Fibroblast of skin of right quadriceps (primary cell): ENCODE measurements at regions not wholly inside any gene's neighbourhood (a gene's known extent, or its start where the extent isn't known, plus 50 kb on each side); places are given as distances from the start of the nearest gene placed in this dataset.
"Not testable (repeated sequence)": the region's sequence is repeated elsewhere in the genome, so short reads cannot be mapped to it uniquely, and the experiment has no call there.

Experiments
- DNase-seq: peaks from one replicate; pipeline ENCODE4 v3.0.0-alpha.2; 2013

DNA sequence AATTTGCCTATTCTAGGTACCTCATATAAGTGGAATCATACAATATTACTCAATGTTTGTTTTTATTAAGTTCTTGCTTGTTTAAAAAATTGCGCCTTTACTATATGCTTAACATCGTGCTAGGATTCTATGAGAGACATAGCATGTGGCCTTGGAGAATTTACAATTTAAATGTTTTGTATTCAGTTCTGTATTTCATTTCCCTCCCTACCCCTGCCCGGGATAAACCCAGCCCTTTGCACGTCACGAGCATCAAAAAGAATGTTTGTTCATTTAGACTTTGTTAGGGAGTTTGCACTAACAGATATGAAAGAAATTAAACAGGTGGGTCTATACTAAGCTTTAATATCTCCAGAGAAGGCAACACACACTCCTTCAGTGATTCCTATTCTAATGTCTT, 75.7 kb downstream of the C18orf54 start:
- DNase-seq = no peak

DNA sequence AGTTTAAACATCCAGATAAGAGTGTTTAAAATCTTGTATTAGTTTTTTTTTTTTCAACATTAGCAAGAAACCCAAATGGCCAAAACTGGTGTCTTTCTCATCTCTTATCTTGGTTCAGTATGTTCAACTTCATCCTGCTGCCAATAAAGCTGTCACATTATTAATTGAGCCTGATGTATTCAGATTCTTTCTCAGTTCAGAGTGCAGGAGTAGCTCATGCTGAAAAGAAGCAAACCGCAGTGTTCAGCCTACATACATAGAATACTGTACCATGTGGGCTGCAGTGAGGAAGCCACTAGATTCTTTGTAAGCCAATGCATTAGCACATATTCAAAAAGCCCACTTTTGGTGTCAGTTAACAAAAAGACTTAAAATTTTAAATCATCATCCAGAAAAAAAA, 76.2 kb downstream of the C18orf54 start:
- no peak for DNase-seq

DNA sequence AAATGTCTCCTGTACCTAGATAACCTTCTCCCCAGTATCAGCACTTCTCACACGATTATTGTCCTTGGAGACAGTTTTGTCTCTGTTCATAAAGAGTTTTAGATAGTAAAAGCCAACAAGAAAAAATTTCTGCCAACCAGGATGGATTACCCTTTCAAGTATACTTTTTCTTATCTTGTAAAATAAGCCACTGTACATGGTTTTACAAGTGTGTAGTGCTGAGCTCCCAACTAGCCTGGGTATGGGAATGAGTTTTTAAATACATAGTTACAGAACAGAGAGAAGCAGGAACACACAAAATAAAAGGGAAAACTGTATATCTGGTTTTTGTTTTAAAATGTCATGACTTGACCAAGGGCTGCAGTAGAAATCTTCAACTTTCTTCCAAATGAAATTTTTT, 76.7 kb downstream of the C18orf54 start:
- DNase-seq = no peak

DNA sequence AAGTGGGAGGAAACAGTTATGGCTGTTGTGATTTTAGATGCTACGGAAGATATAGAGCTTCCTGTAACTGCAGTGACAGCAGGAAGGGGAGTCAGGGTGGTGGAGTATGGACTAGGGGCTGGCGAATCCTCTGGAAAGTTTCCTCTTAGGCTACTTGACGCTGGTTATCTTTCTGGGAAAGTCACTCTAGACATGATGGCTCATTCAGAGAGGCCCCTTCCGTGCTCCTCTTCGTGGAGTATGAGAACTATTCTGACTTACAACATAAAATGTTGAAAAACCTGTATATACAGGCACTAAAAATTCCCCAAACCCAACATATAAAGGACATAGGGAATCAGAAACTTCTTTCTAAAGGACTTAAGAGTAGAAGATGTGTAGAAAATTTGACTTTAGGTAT, 78.8 kb downstream of the C18orf54 start:
- DNase-seq = no peak

DNA sequence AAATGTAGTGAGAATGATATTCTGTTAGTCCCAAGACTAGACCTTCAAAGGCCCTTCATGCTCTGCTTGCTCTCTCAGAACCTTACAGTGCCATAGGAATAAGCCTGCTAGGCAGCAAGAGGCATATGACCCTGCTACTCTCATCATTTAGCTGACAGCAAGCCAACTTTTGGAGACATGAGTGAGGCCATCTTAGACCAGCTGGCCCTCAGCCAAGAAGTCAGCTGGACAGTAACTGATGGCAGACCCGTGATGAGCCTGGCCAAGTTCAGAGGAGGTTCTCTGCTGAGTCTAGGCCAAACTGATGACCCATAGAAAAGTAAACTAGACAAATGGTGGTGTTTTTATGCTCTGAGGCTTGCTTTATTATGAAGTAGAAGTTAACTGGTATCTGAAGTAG, 82.6 kb downstream of the C18orf54 start:
- DNase-seq = no peak

DNA sequence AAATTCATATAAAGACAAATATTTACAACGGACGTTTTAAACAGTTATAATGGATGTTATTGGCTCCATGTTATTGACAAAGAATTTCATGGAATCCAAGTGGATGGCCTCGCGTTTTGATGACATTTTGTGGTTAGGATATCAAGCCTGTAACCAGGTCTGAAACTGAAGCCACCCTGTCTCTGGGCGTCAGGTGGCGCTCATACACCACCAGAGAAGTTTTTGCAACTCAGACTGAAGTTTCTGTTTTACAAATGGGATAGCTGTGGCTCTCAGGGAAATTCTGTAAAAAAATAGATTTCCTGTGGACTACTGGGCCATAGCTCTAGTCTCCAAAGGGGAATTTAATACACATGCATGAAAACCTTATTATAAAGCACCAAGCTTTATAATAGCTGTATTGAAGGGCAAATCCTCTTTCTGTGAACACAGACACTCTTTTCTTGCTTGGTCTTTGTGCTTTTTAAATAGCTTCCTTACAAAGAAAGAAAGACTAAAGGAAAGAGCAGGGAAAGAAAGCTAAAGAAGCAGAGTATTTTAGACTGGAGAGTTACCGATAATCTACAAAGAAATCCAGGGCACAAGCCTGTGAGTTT, 86.7 kb downstream of the C18orf54 start:
- peak; percentile 50 for DNase-seq

DNA sequence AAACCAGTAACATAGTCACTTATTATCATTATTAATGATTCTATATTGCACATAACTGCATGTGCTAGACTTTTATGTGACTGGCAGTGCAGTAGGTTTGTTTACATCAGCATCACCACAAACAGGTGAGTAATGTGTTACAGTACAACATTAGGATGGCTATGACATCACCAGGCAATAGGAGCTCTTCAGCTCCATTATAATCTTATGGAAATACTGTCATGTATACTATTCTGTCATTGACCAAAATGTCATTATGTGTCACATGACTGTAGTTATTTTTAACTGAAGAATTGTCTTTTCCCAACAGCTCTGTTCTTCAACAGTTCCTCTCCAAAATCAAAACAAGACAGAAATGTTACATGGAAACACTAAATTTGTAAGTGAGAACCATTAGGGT, 96.3 kb downstream of the C18orf54 start:
- no peak for DNase-seq

DNA sequence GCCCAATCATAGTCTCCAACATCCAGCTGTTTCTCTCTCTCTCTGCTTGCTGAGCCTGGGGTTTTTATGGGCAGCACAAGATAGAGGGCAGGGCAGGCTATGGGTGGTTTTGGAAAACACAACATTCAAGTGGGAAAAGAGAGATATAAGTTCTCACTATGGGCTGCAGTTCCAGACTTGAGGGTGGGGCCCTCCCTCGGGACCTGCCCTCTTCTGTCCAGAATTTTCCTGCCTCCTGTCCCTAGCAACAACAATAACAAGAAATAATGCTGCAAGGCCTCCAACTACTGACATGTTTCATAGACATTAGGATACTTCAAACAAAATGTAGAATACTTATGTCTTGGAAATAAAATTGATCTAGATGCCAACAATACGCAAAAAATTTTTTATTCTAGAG, 107.8 kb downstream of the C18orf54 start:
- no peak for DNase-seq

DNA sequence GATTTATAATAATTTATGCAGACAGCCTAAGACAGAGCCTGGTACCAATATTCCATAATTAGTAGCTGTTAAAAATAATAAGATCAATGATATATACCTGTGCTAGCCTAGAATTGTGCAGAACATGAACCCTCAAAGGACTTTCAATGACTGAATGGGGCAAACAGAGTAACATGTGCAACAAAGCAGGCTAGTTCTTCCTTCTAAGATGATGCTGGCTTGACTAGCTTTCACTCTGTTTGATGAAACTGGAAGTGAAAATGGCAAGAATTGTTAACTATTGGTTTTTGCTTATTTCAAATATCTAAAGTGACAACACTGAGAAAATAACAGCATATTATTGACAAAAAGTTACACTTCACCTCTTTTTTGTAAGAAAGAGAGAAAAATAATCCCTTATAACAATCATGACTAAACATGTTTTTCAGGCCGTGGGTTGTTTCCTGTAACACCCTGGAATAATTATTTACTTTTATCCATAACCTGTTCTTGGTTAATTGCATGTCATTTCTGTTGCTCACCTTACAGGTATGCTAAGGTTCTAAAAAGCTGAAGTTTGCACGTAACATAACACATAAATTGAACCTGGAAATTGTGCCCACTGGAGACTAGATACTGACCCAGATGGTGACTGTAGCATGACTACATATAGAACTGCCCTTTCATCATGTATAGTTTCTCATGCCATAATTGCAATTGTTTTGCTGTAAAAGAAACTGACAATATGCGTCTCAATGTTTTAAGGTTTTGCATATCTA, 108.7 kb downstream of the C18orf54 start:
- no peak for DNase-seq

DNA sequence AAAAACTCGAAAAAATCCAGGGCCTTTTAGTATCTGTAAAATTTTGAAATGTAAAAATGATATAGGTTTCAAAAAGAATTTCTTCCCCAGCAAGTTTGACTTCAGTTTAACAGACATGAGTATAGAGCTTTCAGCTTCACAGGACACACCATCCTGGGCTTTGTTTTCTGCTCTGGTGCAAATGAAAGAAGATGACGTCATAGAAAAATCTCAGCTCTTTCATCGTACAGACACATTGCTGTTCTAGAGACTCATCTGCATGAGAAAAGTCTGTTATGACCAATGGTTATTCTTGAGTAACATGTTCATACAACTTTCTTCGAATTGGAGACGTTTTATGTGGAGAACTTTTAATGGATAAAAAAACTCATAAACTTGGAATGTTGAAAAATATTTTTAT, 111.7 kb upstream of the DYNAP start:
- no peak for DNase-seq

DNA sequence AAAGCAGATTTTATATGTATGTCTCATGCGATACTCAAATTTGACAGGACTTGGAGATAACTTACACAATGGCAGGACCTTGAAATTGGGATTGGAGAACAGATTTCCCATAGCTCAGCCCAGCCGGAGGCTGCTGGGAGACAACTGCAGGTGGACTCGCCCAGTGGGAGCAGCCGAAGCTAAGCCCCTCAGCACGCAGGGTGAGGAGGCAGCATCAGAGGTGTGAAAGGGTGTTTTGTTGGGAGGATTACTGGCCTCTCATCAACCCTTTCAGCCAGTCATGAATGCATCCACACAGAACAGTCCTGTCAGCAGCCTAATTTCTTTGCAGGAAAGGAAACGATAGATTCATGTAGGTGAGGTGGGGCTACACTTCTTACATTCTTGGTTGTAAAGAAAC, 110.4 kb upstream of the DYNAP start:
- no peak for DNase-seq

DNA sequence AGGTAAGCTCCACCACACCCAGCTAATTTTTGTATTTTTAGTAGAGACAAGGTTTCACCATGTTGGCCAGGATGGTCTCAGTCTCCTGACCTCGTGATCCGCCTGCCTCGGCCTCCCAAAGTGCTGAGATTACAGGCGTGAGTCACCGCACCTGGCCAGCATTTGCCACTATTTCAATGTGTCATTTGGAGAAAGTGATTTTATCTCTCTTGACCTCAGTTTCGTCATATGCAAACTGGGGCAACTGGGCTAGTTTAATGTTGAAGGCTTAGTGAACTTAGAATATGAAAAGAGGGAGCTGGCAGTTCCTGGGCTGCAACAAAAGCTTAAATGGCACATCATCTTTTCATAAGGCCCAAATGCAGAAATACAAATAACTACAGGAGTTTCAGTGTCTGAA, 88.6 kb upstream of the DYNAP start:
- not testable (repeated sequence) for DNase-seq

DNA sequence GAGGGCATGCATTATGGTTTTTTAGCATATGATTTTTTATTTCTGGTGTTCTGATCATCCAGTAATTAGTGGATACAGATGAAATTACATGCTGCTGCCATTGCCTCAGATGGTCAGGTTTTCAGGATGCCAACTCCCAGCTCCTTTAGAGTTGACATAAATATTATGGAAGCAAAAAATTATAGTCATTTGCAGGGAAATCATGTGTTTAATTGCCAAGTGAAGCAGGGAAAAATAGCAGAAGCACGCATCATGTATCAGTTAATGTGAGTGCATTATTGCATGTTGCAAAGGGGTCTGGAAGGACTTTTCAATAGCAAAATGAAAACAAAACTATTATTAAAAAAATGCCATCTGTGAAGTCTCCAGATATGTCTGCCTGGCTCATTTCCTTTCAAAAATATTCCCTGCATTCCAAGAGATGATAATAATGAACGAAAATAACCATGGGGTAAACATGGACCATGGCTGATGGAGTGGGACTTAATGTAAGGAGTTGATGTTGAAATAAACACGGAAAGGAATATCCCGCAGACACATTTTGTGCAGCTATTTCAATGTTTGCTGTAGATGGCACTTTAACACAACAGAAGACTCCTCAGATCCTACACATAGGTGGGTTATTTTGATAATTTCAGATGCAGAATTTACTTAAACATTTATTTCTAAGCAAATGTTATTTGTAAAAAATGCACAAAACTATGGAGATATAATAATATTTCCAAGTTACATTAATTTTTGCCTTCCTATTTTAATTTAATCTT, 87.7 kb upstream of the DYNAP start:
- no peak for DNase-seq

DNA sequence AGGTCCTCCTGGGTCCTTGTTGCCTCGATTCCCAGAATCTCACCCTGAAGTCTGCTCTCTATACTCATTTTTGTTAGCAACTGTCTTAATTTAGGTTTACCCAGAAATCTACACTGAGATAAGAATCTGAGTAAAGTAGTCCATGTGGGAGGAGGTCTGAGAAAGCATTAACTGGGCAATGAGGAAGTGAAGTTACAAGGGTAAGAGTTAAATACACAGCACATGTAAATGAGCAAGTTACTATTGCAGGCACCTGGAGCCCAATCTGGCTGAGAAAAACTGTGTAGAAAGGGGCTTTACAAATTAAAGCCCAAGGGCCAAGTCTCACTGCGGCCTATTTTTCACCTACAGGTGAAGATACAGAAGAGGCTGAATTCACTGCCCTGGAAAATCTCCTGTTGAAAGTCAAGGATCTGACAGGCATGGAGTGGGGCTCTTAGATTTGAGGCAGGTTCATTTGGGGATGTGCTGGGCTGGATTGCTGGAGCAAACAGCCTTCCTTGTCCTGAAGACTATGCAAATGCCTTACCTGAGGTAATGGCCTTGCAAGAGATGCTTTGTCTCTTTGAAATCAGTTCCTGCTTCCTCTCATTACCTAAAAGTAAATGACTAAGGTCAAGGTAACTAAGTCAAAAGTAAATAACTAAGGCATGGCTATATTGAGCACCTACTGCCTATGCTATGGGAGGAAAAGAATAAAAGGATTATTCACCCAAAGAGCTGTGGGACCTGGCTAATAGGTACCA, 84.4 kb upstream of the DYNAP start:
- no peak for DNase-seq

DNA sequence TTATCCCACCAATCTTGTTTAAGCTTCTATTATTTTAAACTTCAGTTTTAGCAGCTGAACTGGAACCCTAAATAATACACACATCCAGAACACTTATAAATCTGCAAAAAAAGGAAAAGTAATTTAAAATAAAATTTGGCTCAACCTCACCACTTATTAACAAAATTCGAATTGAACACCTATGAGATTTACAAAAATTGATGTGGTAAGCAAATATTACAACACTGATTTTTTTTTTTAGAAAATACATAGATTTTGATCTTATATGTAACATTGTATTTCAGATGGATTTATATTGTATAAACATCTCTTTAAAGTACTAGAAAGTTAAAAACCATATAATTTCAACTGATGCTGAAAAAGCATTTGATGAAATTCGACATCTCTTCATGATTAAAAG, 81.3 kb upstream of the DYNAP start:
- DNase-seq = no peak

DNA sequence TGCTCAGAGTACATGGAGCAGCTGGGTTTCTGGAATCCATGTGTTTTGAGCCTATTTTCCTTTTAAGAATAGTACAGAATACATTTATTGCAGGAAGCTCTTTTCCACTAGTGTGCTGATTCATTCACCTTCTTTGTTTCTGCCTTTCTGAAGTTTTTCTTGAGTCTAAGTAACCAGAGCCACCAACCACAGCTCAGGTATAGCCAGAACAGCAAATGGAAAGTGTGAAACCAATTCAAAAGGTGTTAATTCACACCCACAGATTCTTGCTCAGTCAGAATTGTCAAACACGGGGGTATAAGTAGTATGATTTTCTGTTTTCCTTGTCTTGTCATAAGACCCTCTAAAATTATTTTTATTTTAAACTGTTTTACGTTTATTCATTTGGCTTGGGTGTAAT, 75.9 kb upstream of the DYNAP start:
- DNase-seq = no peak

DNA sequence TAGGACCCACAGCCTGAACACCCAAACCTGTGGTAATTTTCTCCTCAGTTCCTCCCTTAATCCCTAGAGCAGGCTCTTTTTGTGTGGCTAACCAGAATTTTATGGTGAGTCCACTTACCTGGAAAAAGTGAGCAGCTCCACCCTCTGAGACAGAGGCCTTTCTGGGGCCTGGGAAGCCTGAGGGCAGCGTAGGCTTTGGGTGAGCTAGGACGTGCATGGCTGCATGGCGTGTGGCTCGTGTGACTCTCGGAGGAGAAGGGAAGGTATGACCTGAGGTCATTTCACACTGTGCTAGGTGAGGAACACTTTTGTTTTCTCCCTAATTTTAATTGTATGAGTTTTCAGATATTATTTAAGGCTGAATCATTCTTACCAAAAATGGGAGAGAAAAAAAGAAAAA, 73.5 kb upstream of the DYNAP start:
- no peak for DNase-seq

DNA sequence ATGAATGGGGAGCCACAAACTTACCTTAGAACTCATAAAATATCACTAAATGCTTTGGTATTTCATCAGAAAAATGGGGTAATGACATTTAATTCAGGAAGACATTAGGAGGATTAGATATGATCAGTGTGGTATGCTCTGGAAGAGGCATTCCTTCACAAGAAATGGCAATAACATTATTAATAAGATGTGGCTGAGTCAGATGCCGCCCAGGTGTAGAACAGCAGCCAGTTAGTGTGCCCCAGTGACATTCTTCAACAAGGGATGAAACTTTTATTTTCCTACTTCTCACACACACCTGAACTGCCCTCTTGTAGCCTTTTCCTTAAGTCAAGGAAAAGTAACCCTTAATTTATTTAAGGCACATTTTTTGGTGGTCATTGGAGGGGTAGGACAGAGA, 69.2 kb upstream of the DYNAP start:
- no peak for DNase-seq

DNA sequence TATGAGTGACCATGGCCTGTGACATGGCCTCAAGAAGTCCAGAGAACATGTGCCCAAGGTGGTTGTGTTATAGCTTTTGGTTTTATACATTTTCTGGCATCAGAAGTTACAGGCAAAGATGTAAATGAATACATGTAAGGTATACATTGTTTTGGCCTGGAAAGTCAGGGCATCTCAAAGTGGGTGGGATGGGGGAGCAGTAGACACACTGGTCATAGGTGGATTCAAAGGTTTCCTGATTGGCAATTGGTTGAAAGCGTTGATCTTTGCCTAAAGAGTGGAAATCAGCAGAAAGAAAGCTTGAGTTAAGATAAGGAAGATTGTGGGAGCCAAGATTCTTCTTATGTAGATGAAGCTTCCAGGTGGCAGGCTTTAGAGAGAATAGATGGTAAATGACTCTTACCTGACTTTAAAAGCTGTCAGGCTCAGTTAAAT, 62.1 kb upstream of the DYNAP start:
- DNase-seq = no peak

DNA sequence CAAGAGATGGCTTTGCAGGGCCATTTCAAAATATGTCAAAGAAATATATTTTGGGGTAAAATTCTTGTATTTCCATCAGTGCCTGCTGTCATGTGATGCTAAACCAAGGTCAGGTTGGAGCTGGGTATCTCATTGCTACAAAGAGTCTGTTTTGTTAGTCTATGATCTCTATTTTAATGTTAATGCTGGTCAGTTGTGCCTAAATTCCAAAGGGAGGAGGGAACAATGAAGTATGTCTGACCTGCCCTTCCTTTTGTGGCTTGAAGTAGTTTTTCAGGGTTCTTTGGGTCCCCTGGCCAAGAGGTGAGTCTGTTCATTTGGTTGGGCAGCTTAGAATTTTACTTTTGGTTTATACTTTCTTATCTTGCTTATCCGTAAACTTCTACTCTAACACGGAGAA, 61.6 kb upstream of the DYNAP start:
- DNase-seq = no peak

DNA sequence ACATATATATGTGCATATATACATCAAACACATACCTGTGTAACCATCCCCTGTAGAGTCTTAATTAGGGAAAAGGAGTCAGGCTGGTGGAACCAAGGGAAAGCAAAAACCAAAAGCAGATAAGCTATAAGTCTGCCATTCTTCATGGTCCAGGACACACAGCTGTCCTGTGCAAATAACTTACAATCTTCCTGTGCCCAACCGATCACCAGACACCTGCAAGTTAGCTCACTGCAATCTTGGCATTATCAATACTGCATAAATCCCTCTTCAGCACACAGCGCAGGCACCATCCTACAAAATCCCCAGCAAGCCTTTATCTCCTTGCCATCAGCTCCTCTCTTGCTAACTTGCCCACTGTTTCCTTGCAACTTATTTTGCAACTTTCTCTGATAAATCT, 60.8 kb upstream of the DYNAP start:
- DNase-seq = no peak

DNA sequence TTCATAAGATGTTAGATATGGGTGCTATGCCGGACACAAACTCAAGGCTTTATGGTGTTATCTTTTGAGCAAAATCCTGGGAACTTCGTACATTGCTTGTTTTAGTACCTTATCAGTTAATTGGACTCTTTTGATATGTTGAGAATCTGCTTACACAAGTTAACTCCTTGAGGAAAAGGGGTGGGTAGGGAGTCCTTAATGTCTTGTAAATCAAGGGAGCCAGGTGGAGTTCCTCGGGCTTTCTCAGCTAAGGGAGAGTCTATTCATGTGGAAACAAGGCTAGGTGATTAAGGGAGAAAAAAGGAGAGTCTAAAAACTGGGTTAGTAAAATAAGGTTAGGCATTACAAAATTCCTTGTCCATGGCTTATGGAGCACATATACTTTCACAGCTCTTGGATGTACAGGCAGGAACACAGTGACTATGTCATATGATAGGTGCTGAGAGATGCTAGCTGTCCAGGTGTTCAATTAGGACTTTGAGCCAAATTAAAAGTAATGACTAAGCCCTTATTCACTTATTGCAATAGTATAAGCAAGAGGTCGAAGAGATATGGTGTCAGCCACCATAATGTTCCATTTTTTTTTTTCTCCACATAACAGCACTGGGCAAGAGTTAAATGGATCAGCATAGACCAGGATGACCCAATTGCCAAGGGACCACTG, 59.5 kb upstream of the DYNAP start:
- DNase-seq = no peak

DNA sequence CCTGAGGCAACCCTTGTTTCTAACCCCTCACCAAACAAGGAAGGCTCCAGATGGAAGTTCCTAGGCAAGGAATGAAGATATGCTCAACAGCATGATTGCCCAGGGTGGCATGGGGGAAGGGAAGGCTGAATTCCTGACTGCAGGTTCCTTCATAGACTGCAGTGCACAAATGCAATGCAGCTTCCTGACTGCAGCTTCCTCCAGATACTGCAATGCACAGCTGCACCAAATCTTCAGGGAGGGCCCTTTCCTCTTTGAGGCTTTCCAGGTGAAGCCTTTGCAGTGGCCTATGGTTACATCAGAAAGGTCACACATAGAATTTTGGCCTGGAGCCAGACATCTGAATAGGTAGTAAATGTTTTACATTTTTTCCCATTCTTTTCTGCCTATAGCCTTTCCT, 58.8 kb upstream of the DYNAP start:
- DNase-seq = no peak
